Left renal cortex interstitium (tissue), 4 donors: ENCODE measurements at regions not wholly inside any gene's neighbourhood (a gene's known extent, or its start where the extent isn't known, plus 50 kb on each side); places are given as distances from the start of the nearest gene placed in this dataset.

Experiments used
- DNase-seq, 4 donors: peaks; one replicate each; pipeline ENCODE4 v3.0.0-alpha.2; 2013; ENCODE audit warnings: low read depth in 4 of 4, low spot score in 2 of 4, missing footprints in 1 of 4

DNA sequence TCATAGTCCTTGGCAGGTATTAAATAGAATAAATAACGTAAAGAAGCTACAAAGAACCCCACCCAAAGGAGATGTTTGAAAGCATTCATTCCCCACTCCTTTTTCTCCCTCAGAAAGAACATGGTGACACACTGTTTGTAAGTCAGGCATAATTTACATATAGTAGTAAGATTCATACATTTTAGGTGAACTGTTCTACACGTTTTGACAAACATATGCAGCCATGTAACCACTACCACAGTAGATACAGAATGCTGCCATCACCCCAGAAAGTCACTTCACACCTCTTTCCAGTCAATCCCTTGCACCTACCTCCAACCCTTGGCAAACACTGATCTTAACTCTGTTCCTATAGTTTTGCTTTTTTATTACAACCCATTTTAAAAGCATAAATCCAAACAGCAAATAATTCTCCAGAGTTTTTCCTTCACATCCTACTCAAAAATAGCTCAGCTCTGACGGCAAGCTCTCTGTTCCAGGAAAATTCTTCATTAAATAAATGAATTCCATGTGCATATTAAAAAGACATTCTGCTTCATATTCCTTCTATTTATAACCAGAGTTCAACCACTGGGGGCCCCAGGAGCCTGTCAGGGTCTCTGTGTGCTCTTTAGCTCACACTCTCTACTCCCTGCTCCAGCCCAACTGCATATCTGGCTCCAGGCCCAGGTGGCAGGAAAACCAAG, 258.8 kb downstream of the PLPP3 start:
- no peak for DNase-seq

DNA sequence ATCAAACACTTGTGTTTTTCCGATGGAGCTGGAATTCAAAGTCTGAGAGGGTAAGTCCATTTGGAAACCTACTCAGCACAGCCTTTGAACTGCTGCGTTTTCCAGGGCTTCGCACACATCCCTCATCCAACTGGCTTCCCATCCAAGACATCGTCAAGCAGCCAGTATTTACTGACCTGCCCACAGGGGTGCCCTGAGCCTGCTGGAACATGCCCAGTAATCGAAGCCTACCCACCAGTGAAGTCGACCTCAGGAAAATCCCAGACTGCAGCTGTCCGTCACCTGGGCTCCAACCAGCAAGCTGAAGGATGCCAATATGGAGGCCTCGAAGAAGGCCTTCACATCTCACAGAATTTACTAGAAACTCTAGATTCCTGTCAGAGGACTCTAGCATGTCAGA, 261.6 kb downstream of the PLPP3 start:
- DNase-seq: no peak

DNA sequence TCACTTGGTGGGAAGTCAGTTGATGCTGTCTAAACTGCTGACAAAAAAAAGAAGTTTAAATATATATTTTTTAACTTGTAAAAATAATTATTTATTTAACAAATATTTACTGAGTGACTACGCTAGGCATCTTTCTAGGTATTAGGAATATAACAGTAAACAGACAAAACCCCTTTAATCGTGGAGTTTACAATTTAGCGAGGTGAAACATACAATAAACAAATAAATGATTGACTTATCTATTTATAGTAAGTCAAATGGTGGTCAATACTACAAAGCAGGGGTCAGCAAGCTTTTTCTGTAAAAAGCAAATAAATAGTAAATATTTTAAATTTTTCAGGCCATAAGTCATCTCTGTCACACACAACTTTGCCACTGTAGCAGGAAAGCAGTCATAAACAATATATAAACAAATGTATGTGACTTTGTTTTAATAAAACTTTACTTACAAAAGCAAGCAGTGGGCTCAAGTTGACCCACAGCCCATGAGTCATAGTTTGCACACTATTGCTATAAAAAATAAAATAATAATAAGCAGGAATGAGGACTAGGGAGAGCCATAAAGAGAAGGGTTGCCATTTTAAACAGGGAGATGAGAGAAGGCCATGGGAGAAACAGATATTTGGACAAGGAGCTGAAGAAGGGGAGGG, 263.9 kb downstream of the PLPP3 start:
- no peak for DNase-seq

DNA sequence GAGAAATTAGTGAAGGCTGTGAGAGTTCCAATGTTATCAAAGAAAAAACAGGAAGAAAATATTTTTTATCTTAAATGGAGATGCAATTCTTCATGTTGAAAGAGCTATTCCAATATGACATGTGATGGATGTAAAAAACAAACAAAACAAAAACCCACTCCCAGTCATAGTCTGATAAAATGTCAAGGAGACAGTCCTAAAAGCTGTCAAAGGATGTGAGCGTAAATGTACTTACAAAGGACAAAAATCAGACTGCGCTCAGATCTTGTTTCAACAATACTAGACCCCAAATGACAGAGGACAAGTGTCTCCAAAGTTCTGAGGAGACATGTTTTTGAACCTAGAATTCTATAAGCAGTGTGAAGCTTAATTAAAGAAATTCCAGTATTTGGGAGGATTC, 265.8 kb downstream of the PLPP3 start:
- no peak for DNase-seq

DNA sequence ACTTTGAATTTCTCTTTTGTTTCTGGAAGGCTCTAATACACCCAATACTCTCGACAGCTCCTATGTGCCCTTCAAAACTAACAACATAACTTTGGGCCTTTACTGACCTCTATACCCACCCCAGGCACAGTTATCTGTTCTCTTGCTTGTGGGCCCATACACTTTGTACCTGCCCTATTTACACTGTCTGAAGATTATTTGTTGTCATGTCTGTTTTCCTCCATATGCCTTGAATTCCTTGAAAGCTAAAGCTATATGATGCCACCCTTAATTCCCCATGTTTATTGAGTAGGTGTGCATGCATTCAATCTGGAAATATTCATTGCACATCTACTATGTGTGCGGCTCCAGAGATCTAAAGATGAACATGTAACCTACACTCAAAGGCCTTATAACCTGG, 267.6 kb downstream of the PLPP3 start:
- DNase-seq: no peak

DNA sequence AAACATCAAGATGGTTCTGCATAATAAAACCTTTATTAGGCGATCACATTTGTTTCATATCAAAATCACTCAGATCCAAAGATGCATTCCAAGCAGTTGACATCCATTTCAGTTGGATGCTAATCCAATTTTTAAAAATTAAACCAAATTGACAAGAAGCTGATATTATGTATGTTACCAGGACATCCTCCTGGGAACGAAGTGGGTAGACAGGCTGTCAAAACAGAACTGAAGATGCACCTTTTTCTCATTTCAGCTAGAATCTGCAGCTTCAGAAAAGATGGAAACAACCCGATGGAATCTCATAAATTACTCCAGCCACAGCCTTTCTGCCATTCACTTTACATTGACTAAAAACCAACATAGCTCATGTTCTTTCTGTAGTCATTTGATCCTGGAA, 268.4 kb downstream of the PLPP3 start:
- no peak for DNase-seq

DNA sequence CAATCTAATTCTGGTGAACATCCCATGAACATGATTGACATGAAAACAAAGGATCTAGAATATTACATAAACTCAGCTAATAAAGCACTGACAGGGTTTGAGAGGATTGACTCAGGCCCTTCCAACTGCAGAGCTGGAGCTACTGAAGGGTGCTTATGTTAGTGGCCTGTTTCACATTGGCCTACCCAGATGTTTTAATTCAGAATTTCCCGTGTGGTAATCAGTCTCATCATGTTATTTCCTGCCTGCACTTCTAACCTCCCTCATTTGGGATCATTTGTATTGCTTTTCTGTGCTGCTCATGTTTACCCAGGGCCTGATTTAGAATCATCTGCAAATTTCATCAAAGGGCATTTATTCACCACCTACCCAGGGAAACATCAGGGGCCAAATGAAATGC, 270.3 kb downstream of the PLPP3 start:
- no peak for DNase-seq

DNA sequence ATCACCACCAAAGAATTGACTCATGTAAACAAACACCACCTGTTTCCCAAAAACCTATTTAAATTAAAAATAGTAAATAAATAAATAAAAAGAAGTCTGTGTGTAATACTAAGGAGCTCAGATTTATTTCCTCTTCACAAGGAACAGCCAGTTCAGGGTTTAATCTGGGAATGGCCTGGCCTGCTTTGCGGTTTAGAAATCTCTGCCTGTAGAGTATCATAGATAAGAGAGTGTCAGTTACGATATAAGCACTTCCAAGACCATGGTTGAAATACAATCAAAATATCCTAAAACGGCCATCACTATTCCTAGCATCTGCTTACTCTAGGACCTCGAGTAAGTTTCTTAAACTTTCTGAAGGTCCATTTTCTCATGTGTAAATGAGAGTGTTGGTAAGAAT, 274.4 kb downstream of the PLPP3 start:
- no peak for DNase-seq

DNA sequence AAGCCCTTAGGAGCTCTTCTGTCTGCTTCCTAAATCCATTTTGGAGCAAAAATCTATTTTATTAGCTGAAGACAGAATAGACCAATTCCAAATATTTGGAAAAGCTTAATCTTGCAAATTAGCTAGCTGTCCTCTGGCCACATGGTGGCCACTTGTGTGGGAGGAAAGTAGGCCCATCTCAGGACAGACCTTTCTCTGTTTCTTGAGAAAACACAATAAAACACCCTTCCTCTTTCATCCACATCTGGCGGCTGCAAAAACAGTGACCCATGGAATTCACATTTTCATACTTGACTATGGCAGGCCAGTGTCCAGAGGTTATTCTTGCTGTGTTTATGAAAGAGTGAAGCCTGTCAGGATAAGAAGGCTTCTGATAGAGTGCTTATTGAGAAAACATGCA, 275.6 kb downstream of the PLPP3 start:
- DNase-seq: no peak

DNA sequence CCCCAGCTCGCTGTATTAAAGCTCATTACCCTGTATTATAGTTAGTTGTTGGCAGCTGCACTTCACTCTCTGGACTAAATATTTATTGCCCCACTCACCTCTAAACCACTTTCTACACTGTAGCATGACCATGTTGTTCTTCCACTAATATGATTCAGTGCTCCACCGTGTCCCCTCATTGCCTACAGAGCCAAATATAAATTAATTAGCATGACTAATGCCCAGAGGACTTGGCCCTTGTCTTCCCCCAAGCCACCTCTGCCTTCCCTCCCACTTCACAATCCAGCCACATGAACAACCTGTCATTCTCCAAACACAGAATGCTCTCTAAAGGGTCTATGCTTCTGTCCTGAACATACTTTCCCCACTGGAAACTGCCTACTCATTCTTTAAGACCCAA, 276.5 kb downstream of the PLPP3 start:
- DNase-seq: no peak

DNA sequence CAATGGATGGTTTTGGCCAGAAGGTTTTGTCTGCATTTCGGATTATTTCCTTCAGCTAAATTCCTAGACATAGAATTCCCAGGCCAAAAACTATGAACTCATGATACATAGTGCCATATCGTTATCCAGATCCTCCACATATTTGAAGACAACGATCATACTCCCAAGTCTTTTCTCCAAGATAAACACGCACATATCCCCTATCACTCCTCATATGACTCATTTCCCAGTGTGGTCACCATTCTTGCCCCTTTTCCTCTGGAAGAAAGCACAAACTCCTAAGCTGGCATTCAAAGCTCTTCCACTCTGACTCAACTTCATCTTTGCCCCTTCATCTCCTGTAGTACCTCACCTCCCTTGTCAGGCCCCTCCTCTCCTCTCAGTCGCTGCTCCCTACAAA, 277.6 kb downstream of the PLPP3 start:
- no peak for DNase-seq

DNA sequence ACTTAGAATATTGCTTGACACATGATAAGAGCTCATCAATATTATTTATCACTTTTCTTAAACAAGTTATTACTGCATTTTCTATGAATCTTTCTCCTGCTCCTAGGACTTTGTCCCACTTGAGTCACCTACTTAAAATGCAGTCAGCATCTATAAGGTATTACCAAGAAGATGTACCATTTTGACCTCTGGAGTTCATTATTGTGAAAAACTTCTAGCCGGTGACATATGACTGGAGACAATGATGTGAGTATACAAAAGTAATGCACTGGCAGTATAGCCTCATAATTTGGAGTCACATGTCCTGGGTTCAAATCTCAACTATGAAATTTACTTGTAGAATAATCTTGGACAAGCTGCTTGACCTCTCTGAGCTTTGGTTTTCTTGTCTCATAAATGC, 278.5 kb downstream of the PLPP3 start:
- DNase-seq: no peak

DNA sequence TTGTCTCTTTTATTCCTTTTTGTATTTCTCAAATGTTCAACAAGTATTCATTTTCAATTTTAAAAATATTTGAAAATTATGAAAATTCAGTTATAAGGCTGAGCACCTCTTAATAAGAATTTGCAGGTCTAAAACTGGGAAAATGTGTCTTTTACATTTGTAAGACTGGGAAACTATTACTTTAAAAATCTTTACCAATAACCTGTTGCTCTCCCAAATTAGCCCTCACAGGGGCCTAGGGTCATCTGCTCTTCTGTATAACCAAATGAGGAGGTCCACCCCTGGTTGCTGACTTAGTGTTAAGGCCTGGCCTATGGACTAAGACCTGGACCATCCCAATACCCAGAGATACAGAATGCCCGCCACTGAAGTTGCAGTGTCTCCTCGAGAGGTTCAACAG, 280.5 kb downstream of the PLPP3 start:
- no peak for DNase-seq

DNA sequence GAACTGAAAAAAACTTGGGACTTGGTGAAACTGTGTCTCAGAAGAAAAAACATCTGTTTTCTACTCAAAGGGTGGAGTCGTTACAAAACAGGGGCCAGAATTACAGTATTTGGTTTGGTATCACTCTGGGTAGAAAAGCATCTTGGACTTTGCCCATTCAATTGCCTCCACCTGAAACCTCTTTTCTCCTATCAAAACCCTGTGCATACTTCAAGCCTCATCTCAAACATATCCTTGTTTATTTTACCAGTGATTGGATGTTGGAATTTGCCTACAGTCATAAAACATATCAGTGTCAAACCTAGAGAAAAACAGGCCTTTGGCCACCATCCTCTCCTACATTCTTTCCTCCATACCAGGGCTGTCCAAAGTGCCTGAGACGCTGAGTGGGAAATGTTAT, 281.5 kb downstream of the PLPP3 start:
- no peak for DNase-seq

DNA sequence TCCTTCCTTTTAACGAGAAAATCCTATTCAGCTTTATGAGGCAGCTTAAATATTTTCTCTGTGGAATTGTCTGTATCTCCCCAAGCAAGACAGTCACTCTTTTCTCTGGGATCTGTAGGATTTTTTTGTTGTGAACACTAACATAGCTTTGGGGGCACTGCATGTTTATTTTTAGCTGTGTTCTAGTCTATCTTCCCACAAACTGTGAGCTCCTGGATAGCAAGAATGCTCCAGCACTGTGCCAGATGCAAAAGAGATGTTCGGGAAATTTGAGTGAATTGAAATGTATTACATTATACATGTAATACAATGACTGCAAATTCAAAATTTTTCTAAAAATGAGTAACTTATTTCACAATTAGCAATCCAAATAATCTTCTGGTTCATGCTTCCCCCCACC, 282.2 kb downstream of the PLPP3 start:
- DNase-seq: no peak

DNA sequence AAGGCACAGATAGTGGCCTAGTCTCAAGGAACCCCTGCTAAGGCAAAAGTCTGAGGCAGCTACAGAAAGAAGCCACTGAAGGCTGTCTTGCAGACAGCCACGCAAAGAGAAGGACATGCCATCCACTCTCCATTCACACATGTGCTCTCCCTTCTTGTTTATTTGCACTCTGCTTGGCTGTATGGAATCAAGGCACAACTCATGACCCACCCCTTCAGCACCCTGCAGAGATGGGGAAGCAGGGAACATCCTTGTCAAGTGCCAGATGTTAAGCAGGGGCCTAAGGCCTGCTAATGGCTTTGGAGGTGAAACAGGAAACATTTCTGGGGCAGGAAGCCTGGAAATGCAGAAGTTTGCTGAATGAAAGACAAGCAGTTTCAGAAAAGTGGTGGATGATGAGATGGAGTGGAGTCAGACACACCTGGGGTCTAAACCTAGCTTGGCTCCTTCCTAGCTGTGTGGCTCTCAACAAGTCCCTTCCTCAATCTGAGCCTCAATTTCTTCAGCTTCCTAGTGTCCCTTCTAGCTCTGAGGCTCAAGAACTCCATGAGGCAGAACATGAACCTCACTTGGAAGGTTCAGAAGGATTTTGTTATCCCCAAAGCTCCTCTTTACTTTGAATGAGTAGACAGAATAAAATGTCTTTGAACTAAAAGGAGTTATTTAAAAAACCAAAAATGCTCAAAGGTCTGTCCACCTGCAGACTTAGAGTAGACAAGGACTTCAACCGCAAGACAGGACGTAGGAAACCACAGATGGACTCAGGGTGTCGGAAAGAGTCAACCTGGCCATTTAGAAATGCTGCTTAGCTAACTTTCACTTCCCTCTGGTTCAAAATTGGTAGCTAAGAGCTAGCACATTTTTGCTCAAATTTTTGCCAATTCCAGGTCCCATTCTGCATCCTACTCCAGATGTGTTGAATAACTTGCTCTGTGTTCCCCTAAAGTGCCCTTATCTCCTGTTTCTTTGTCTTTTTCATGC, 283.1 kb downstream of the PLPP3 start:
- DNase-seq: no peak

DNA sequence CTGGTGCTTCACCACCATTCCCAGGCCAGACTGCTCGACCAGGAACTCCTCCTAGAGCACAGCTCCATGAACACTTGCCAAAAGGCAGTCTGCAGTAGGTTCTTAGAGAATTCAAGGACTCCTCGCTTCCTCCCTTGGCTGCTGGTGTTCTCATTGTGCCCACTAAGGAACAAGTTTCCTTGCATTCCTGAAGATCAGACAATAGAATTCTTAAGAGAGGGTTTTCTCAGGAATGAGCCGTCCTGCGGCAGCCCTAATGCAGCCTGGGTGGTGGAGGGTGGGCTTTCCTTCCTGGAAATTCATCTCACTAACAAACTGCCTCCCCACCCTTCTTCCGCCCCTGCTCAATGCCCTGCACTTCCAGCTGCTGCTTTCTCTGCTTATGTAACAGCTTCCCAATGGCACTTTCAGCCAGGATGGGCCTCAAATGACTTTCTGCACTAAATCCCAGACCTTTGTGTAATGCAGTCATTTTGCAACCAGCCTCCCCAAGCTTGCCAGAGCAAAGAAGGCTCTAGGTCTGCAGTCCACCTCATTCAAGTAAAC, 287.9 kb downstream of the PLPP3 start:
- no peak for DNase-seq

DNA sequence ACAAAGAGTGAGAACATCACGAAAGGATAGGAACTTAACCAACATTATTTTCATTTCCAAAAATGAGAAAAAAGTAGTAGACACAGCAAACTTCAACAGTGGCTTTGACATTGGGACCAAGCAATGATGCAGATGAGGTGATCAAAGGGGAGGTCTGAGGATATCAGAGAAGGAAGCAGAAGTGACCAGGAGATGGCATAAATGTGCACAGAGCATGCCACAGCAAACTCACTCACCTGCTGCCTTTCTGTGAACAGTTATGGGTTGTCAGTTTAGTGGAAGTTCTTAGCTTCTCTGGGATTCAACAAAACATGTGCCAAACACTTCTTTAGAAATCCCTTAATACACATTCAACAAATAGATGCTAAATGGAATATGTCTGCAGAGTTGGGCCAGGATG, 290.1 kb downstream of the PLPP3 start:
- DNase-seq: no peak

DNA sequence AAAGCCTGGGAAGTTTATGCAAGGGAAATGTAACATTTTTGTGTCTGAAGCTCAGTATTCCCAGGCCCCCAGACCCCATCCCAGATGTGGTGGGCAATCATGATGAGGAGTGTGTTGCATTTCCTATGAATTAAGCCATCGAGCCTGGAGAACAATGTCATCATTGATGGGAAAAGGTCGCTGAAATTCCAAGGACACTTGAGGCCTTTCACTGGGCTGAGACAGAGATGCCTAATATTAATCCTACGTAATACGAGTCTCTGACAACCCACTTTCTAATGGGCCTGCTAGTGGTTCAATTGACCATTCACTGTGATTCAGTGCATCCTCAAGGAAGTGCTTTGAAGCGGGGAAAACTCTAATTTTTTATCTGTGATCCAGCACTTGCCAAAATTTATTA, 291.6 kb downstream of the PLPP3 start:
- no peak for DNase-seq

DNA sequence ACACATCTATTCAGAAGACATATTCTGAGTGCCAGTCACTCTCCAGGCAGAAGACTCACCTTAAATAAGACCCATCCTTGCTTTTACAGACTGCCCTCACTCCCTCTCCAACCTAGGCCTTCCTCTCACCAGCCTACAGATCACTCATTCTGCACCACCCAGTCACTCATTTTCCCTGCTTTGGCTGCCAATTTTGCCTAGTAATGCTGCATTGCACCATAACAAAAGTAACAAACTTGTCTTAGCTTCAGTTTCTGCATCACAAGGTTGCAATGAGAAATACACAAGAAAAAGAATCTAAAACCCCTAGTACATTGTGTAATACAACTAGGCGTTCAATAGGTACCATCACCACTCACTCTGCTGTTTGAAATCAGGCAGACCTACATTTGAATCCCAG, 292.4 kb downstream of the PLPP3 start:
- no peak for DNase-seq

DNA sequence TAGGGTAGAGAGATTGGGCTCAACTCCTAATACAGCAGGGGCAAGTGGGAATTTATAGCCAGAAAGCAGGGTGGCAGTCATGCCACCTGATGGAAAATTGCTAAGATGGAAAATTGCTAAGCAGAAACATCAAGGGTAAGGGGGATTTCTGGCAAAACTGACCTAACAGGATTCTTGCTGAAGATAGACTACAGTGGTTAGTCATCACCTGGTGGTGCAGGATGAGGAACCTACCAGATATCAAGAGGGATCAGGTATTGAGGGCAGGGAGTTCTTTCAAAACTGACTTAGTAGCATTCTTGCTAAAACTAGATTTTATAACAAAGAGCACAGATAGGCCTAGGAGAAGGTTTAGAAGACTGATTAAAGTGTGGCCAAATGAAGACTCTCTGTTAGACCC, 292.9 kb downstream of the PLPP3 start:
- DNase-seq: no peak
